ENCODE measurements at regions not wholly inside any gene's neighbourhood (a gene's known extent, or its start where the extent isn't known, plus 50 kb on each side); places are given as distances from the start of the nearest gene placed in this dataset.

DNA sequence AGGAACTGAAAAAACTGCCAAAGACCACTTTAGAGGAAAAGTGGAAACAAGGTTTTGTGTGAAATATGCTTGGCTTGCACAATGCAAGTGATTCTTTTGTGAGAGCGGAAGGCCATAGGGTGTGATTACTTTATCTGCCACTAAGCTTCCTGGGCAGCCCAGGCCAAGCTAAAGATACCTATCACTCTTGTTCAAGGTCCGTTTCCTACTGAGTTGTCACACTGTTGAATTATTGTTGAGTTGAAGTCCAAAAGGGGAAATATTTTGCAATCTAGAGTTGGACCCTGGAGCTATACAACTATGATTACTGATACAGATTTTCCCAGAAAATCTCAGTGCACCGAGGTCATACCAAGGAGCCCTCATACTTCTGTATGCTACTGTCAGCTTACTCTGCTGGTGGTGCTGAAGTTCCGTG, 72.7 kb upstream of the CTAGE1 start:
- no peak overlapping the region for H3K27ac ChIP-seq
- DNase-seq (ENCODE audit: low spot score in 2 of 2): no peak
- WGBS: 67% methylated on average over 4 of the region's 4 CpGs
- peaks cover 15% of the 10 kb centered on the region for H3K4me1 ChIP-seq
- no peak for TF ChIP-seq EP300 (IDR thresholded peaks at IDR 0.05)
- TF ChIP-seq, protein P1, sequence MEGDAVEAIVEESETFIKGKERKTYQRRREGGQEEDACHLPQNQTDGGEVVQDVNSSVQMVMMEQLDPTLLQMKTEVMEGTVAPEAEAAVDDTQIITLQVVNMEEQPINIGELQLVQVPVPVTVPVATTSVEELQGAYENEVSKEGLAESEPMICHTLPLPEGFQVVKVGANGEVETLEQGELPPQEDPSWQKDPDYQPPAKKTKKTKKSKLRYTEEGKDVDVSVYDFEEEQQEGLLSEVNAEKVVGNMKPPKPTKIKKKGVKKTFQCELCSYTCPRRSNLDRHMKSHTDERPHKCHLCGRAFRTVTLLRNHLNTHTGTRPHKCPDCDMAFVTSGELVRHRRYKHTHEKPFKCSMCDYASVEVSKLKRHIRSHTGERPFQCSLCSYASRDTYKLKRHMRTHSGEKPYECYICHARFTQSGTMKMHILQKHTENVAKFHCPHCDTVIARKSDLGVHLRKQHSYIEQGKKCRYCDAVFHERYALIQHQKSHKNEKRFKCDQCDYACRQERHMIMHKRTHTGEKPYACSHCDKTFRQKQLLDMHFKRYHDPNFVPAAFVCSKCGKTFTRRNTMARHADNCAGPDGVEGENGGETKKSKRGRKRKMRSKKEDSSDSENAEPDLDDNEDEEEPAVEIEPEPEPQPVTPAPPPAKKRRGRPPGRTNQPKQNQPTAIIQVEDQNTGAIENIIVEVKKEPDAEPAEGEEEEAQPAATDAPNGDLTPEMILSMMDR (IDR thresholded peaks at IDR 0.05): no peak
- no peak for TF ChIP-seq POLR2AphosphoS5 (IDR thresholded peaks at IDR 0.05)
- no peak for TF ChIP-seq POLR2A (IDR thresholded peaks at IDR 0.05)
- H3K27me3 ChIP-seq: no peaks in the 10 kb centered on the region
- H3K9me3 ChIP-seq: no peaks in the 10 kb centered on the region
- H3K36me3 ChIP-seq: no peaks in the 10 kb centered on the region
- no peak overlapping the region for H3K4me3 ChIP-seq

DNA sequence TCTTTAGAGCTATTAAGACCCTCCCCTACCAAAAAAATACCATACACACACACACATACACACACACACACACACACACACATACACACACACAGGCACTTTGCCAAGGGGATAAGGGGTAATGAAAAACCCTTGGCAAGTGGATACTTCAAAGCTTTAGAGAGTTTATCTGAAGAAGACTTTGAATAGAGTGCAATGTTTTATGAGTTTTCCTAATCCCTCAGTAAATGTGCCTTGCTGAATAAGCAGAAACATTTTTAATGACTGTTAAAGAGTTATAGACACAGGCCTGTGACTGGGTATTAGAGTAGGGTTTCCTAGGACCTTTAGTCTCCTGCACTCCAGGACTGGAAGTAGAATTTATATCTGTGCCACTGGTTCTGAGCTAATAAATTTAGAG, 75.5 kb upstream of the CTAGE1 start:
- Histone ChIP-seq H3K27ac (no peak overlapping the region), H3K4me3 (no peak overlapping the region), H3K27me3 (no peaks in the 10 kb centered on the region), H3K9me3 (no peaks in the 10 kb centered on the region), H3K36me3 (no peaks in the 10 kb centered on the region), H3K4me1 (peaks cover 11% of the 10 kb centered on the region)
- DNase-seq (ENCODE audit: low spot score in 2 of 2): no peak
- TF ChIP-seq EP300 (IDR thresholded peaks at IDR 0.05) (no peak), POLR2A (IDR thresholded peaks at IDR 0.05) (no peak), POLR2AphosphoS5 (IDR thresholded peaks at IDR 0.05) (no peak)
- TF ChIP-seq, protein P1 (IDR thresholded peaks at IDR 0.05): no peak

DNA sequence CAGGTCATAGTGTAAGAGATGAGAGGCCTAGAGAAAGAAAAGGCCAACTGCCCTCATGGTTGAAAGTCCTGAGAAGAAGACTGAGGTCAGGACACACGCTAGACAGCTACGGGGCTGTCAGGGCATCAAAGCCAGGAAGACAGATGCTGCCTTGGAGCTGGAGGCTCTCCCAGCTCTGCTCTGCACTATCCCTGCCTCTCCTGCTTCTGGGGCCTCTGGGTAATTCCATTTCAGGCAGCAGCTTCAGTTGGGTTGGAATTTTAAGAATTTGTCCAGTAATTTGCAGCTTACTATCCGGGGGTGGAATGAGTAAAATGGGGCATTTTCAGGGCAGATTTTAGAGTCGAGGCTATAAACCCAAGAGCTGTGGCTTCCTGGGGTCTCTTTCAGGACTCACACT, 76.2 kb upstream of the CTAGE1 start:
- Histone ChIP-seq H3K36me3 (no peaks in the 10 kb centered on the region), H3K27me3 (no peaks in the 10 kb centered on the region), H3K9me3 (no peaks in the 10 kb centered on the region), H3K4me1 (peaks cover 8% of the 10 kb centered on the region), H3K4me3 (no peak overlapping the region), H3K27ac (no peak overlapping the region)
- TF ChIP-seq POLR2A (IDR thresholded peaks at IDR 0.05): no peak
- TF ChIP-seq EP300 (IDR thresholded peaks at IDR 0.05): no peak
- TF ChIP-seq, protein P1 (IDR thresholded peaks at IDR 0.05): no peak
- no peak for TF ChIP-seq POLR2AphosphoS5 (IDR thresholded peaks at IDR 0.05)
- WGBS: 66% methylated on average over 4 of the region's 4 CpGs
- DNase-seq (ENCODE audit: low spot score in 2 of 2): no peak

DNA sequence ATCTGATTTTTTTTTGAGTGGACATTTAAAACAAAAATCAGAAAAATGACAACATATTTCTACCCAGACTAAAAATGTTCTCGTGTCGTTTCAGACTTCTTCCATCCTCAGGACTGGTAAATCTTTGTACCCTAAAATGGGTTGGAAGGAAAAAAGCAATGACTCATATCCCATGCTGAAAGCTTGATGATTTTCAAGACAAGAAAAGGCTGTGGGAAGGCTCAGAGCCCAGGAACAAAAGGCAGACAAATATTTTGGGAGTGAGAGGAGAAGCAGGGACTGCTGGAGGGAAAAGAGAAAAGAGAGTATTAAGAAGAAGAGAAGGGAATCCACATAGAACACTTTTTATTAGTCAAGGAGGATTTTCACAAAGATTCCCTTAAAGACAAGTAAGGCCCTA, 77.1 kb upstream of the CTAGE1 start:
- H3K4me1 ChIP-seq: peaks cover 7% of the 10 kb centered on the region
- no peak overlapping the region for H3K4me3 ChIP-seq
- H3K9me3 ChIP-seq: no peaks in the 10 kb centered on the region
- TF ChIP-seq EP300 (IDR thresholded peaks at IDR 0.05) (no peak), POLR2AphosphoS5 (IDR thresholded peaks at IDR 0.05) (no peak), POLR2A (IDR thresholded peaks at IDR 0.05) (no peak)
- TF ChIP-seq, protein P1 (IDR thresholded peaks at IDR 0.05): no peak
- H3K27ac ChIP-seq: no peak overlapping the region
- WGBS: 51% methylated on average over 2 of the region's 2 CpGs
- H3K36me3 ChIP-seq: no peaks in the 10 kb centered on the region
- H3K27me3 ChIP-seq: no peaks in the 10 kb centered on the region
- no peak for DNase-seq (ENCODE audit: low spot score in 2 of 2)

DNA sequence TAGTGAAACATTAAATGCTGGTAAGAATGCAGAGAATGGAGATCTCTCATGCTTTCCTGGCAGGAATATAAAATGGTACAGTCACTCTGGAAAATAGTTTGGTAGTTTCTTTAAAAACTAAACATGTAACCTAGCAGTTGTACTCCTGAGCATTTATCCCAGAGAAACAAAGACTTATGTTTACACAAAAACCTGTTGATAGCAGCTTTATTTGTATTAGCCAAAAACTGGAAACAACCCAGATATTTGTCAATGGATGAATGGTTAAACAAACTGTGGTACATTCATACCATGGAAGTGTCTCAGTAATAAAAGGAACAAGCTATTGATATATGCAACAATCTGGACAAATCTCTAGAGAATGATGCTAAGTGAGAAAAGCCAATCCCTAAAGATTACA, 81.7 kb upstream of the CTAGE1 start:
- Histone ChIP-seq H3K9me3 (no peaks in the 10 kb centered on the region), H3K4me1 (peaks cover under 1% of the 10 kb centered on the region), H3K36me3 (no peaks in the 10 kb centered on the region), H3K4me3 (no peak overlapping the region), H3K27me3 (no peaks in the 10 kb centered on the region), H3K27ac (no peak overlapping the region)
- TF ChIP-seq EP300 (IDR thresholded peaks at IDR 0.05) (no peak), POLR2AphosphoS5 (IDR thresholded peaks at IDR 0.05) (no peak), POLR2A (IDR thresholded peaks at IDR 0.05) (no peak)
- TF ChIP-seq, protein P1 (IDR thresholded peaks at IDR 0.05): no peak
- DNase-seq (ENCODE audit: low spot score in 2 of 2): no peak

Measured in suprapubic skin (tissue), 4 donors.